ENCODE measurements at regions not wholly inside any gene's neighbourhood (a gene's known extent, or its start where the extent isn't known, plus 50 kb on each side); places are given as distances from the start of the nearest gene placed in this dataset.

GRCh38 chr5:124806026-124806372 lies 59.6 kb upstream of the ZNF608 start:
- TF ChIP-seq CREB1 (IDR thresholded peaks at IDR 0.05; ENCODE audit: low read depth) (no peak), REST (IDR thresholded peaks at IDR 0.05; ENCODE audit: low read depth) (no peak), EP300 (IDR thresholded peaks at IDR 0.05; ENCODE audit: borderline replicate concordance) (no peak), FOXM1 (IDR thresholded peaks at IDR 0.05; ENCODE audit: borderline replicate concordance, low read depth) (no peak), TCF12 (IDR thresholded peaks at IDR 0.05; ENCODE audit: low read depth) (no peak), TEAD4 (IDR thresholded peaks at IDR 0.05) (no peak), MAX (IDR thresholded peaks at IDR 0.05) (no peak), YY1 (IDR thresholded peaks at IDR 0.05; ENCODE audit: low read depth) (no peak)

GRCh38 chr5:124806373-124807077 lies 60.1 kb upstream of the ZNF608 start:
- TF ChIP-seq ZBTB7A (IDR thresholded peaks at IDR 0.05; ENCODE audit: low read depth) (no peak), TEAD4 (IDR thresholded peaks at IDR 0.05) (peak; percentile 29; the same call in 1 of the 2 replicates), RAD21 (IDR thresholded peaks at IDR 0.05; ENCODE audit: low read depth) (peak; percentile 12; the same call in 1 of the 2 replicates), FOXM1 (IDR thresholded peaks at IDR 0.05; ENCODE audit: borderline replicate concordance, low read depth) (no peak), NFIC (IDR thresholded peaks at IDR 0.05) (peak; percentile 88)

GRCh38 chr5:124808842-124809268 lies 62.4 kb upstream of the ZNF608 start:
- TF ChIP-seq TEAD4 (IDR thresholded peaks at IDR 0.05) (no peak), CREB1 (IDR thresholded peaks at IDR 0.05; ENCODE audit: low read depth) (no peak), NFIC (IDR thresholded peaks at IDR 0.05) (no peak), RAD21 (IDR thresholded peaks at IDR 0.05; ENCODE audit: low read depth) (no peak), YY1 (IDR thresholded peaks at IDR 0.05; ENCODE audit: low read depth) (no peak), ZBTB7A (IDR thresholded peaks at IDR 0.05; ENCODE audit: low read depth) (no peak), EGR1 (IDR thresholded peaks at IDR 0.05) (no peak), EP300 (IDR thresholded peaks at IDR 0.05; ENCODE audit: borderline replicate concordance) (no peak), MAX (IDR thresholded peaks at IDR 0.05) (no peak), CEBPB (IDR thresholded peaks at IDR 0.05) (no peak), USF1 (IDR thresholded peaks at IDR 0.05) (no peak), TAF1 (IDR thresholded peaks at IDR 0.05; ENCODE audit: low read depth) (no peak)

- TF ChIP-seq FOXM1 (IDR thresholded peaks at IDR 0.05; ENCODE audit: borderline replicate concordance, low read depth): no peak
- TF ChIP-seq TCF12 (IDR thresholded peaks at IDR 0.05; ENCODE audit: low read depth): no peak
- no peak for TF ChIP-seq NFIC (IDR thresholded peaks at IDR 0.05)
- no peak for TF ChIP-seq CEBPB (IDR thresholded peaks at IDR 0.05)
- TF ChIP-seq CREB1 (IDR thresholded peaks at IDR 0.05; ENCODE audit: low read depth): no peak
- no peak for TF ChIP-seq EGR1 (IDR thresholded peaks at IDR 0.05)
- TF ChIP-seq ZBTB7A (IDR thresholded peaks at IDR 0.05; ENCODE audit: low read depth): no peak
- TF ChIP-seq EP300 (IDR thresholded peaks at IDR 0.05; ENCODE audit: borderline replicate concordance): no peak
- no peak for TF ChIP-seq YY1 (IDR thresholded peaks at IDR 0.05; ENCODE audit: low read depth)
- TF ChIP-seq TEAD4 (IDR thresholded peaks at IDR 0.05): no peak
- TF ChIP-seq MAX (IDR thresholded peaks at IDR 0.05): no peak
- TF ChIP-seq TAF1 (IDR thresholded peaks at IDR 0.05; ENCODE audit: low read depth): no peak
- TF ChIP-seq REST (IDR thresholded peaks at IDR 0.05; ENCODE audit: low read depth): no peak
- TF ChIP-seq RAD21 (IDR thresholded peaks at IDR 0.05; ENCODE audit: low read depth): no peak
- TF ChIP-seq USF1 (IDR thresholded peaks at IDR 0.05): no peak
Observed at GRCh38 chr5:124810396-124811006, 64.1 kb upstream of the ZNF608 start.

GRCh38 chr5:124812771-124813358 lies 66.4 kb upstream of the ZNF608 start:
- TF ChIP-seq ZBTB7A (IDR thresholded peaks at IDR 0.05; ENCODE audit: low read depth): no peak
- no peak for TF ChIP-seq YY1 (IDR thresholded peaks at IDR 0.05; ENCODE audit: low read depth)
- TF ChIP-seq MAX (IDR thresholded peaks at IDR 0.05): no peak
- no peak for TF ChIP-seq CREB1 (IDR thresholded peaks at IDR 0.05; ENCODE audit: low read depth)
- TF ChIP-seq EP300 (IDR thresholded peaks at IDR 0.05; ENCODE audit: borderline replicate concordance): no peak
- TF ChIP-seq TEAD4 (IDR thresholded peaks at IDR 0.05): no peak
- TF ChIP-seq TCF12 (IDR thresholded peaks at IDR 0.05; ENCODE audit: low read depth): no peak
- no peak for TF ChIP-seq EGR1 (IDR thresholded peaks at IDR 0.05)
- no peak for TF ChIP-seq REST (IDR thresholded peaks at IDR 0.05; ENCODE audit: low read depth)
- no peak for TF ChIP-seq TAF1 (IDR thresholded peaks at IDR 0.05; ENCODE audit: low read depth)
